ENCODE measurements at regions not wholly inside any gene's neighbourhood (a gene's known extent, or its start where the extent isn't known, plus 50 kb on each side); places are given as distances from the start of the nearest gene placed in this dataset.

- no peak for DNase-seq (ENCODE audit: low spot score)
Observed at GRCh38 chr13:73966331-73966730, 167.9 kb downstream of the KLF12 start.

- DNase-seq (ENCODE audit: low spot score) = no peak
Observed at GRCh38 chr13:73962284-73962683, 171.9 kb downstream of the KLF12 start.

- no peak for DNase-seq (ENCODE audit: low spot score)
Observed at GRCh38 chr13:73961181-73961580, 173.0 kb downstream of the KLF12 start.

- DNase-seq (ENCODE audit: low spot score) = no peak
Observed at GRCh38 chr13:73960474-73960873, 173.7 kb downstream of the KLF12 start.

GRCh38 chr13:73958657-73959397 is 175.4 kb downstream of the KLF12 start:
- DNase-seq (ENCODE audit: low spot score) = no peak

GRCh38 chr13:73957889-73958288 is 176.3 kb downstream of the KLF12 start:
- no peak for DNase-seq (ENCODE audit: low spot score)

- no peak for DNase-seq (ENCODE audit: low spot score)
Observed at GRCh38 chr13:73956795-73957408, 177.3 kb downstream of the KLF12 start.

GRCh38 chr13:73955977-73956500 is 178.2 kb downstream of the KLF12 start:
- no peak for DNase-seq (ENCODE audit: low spot score)

- DNase-seq (ENCODE audit: low spot score) = no peak
Observed at GRCh38 chr13:73954808-73955207, 179.4 kb downstream of the KLF12 start.

- no peak for DNase-seq (ENCODE audit: low spot score)
Observed at GRCh38 chr13:73952648-73953047, 181.6 kb downstream of the KLF12 start.

GRCh38 chr13:73948848-73949529 is 185.2 kb downstream of the KLF12 start:
- no peak for DNase-seq (ENCODE audit: low spot score)

- DNase-seq (ENCODE audit: low spot score) = no peak
Observed at GRCh38 chr13:73945871-73946270, 188.3 kb downstream of the KLF12 start.

GRCh38 chr13:73945382-73945781 is 188.8 kb downstream of the KLF12 start:
- DNase-seq (ENCODE audit: low spot score) = no peak

- no peak for DNase-seq (ENCODE audit: low spot score)
Observed at GRCh38 chr13:73943965-73944233, 190.3 kb downstream of the KLF12 start.

- no peak for DNase-seq (ENCODE audit: low spot score)
Observed at GRCh38 chr13:73943137-73943964, 190.9 kb downstream of the KLF12 start.

GRCh38 chr13:73941752-73942151 is 192.5 kb downstream of the KLF12 start:
- no peak for DNase-seq (ENCODE audit: low spot score)

GRCh38 chr13:73940098-73940497 is 194.1 kb downstream of the KLF12 start:
- DNase-seq (ENCODE audit: low spot score) = no peak

GRCh38 chr13:73939603-73940002 is 194.6 kb downstream of the KLF12 start:
- no peak for DNase-seq (ENCODE audit: low spot score)

GRCh38 chr13:73939071-73939380 is 195.2 kb downstream of the KLF12 start:
- no peak for DNase-seq (ENCODE audit: low spot score)

GRCh38 chr13:73938372-73939070 is 195.7 kb downstream of the KLF12 start:
- no peak for DNase-seq (ENCODE audit: low spot score)

- DNase-seq (ENCODE audit: low spot score) = no peak
Observed at GRCh38 chr13:73937441-73937840, 196.8 kb downstream of the KLF12 start.

GRCh38 chr13:73935991-73936390 is 198.2 kb downstream of the KLF12 start:
- no peak for DNase-seq (ENCODE audit: low spot score)
